ENCODE measurements at regions not wholly inside any gene's neighbourhood (a gene's known extent, or its start where the extent isn't known, plus 50 kb on each side); places are given as distances from the start of the nearest gene placed in this dataset.

- no peak for DNase-seq
Observed at GRCh38 chr11:112597286-112597790, 336.7 kb upstream of the PLET1 start.

GRCh38 chr11:112599265-112599664 is 338.6 kb upstream of the PLET1 start:
- DNase-seq, result no peak

- DNase-seq, result no peak
Observed at GRCh38 chr11:112599856-112600533, 339.3 kb upstream of the PLET1 start.

- DNase-seq, result no peak
Observed at GRCh38 chr11:112605093-112605666, 344.5 kb upstream of the PLET1 start.

GRCh38 chr11:112606656-112607055 is 346.0 kb upstream of the PLET1 start:
- no peak for DNase-seq

- no peak for DNase-seq
Observed at GRCh38 chr11:112608509-112608908, 347.8 kb upstream of the PLET1 start.

GRCh38 chr11:112610494-112610893 is 349.8 kb upstream of the PLET1 start:
- no peak for DNase-seq

- DNase-seq, result no peak
Observed at GRCh38 chr11:112610996-112611750, 350.0 kb upstream of the NCAM1 start.

GRCh38 chr11:112611771-112612170 is 349.4 kb upstream of the NCAM1 start:
- DNase-seq, result no peak

GRCh38 chr11:112612250-112612849 is 348.9 kb upstream of the NCAM1 start:
- DNase-seq, result no peak

GRCh38 chr11:112613051-112613972 is 347.9 kb upstream of the NCAM1 start:
- DNase-seq, result no peak

- no peak for DNase-seq
Observed at GRCh38 chr11:112614605-112615004, 346.6 kb upstream of the NCAM1 start.

GRCh38 chr11:112615238-112615637 is 346.0 kb upstream of the NCAM1 start:
- no peak for DNase-seq

- DNase-seq, result no peak
Observed at GRCh38 chr11:112615891-112616290, 345.3 kb upstream of the NCAM1 start.

- no peak for DNase-seq
Observed at GRCh38 chr11:112616327-112617097, 344.7 kb upstream of the NCAM1 start.

GRCh38 chr11:112617098-112617425 is 344.2 kb upstream of the NCAM1 start:
- no peak for DNase-seq

- no peak for DNase-seq
Observed at GRCh38 chr11:112617977-112618826, 343.0 kb upstream of the NCAM1 start.

- DNase-seq, result no peak
Observed at GRCh38 chr11:112619106-112619505, 342.1 kb upstream of the NCAM1 start.

- no peak for DNase-seq
Observed at GRCh38 chr11:112620621-112621394, 340.4 kb upstream of the NCAM1 start.

- DNase-seq, result no peak
Observed at GRCh38 chr11:112623057-112623456, 338.2 kb upstream of the NCAM1 start.
